Lung (tissue), 11 donors: ENCODE measurements at regions not wholly inside any gene's neighbourhood (a gene's known extent, or its start where the extent isn't known, plus 50 kb on each side); places are given as distances from the start of the nearest gene placed in this dataset.

ENCODE experiments used
- ATAC-seq: fragments of 200-7000 bp; cut with Tn5 transposase; one replicate; pipeline ENCODE4 v1.9.1; 2020; ENCODE audit warnings: moderate number of reproducible peaks; ENCODE audit not compliant: insufficient read depth, low FRiP score
- DNase-seq, 3 donors: peaks; one replicate each; pipeline ENCODE4 v3.0.0-alpha.2; 2013 to 2017
- H3K27ac ChIP-seq, 2 donors: one replicate each; pipeline ENCODE4 v1.5.1; 2013; ENCODE audit warnings: mild to moderate bottlenecking in 2 of 2, moderate library complexity in 2 of 2, control low read depth in 1 of 2, inconsistent platforms in 1 of 2, low read depth in 1 of 2, low read length in 1 of 2
- H3K27me3 ChIP-seq, 3 donors: one replicate each; pipeline ENCODE4 v1.5.1; 2013; ENCODE audit warnings: low read length in 2 of 3; ENCODE audit not compliant: control insufficient read depth in 3 of 3, insufficient read depth in 3 of 3
- H3K36me3 ChIP-seq, 4 donors: one replicate each; pipeline ENCODE4 v1.5.1; 2013; ENCODE audit warnings: low read length in 4 of 4, mild to moderate bottlenecking in 1 of 4, moderate library complexity in 1 of 4; ENCODE audit not compliant: control insufficient read depth in 4 of 4, insufficient read depth in 4 of 4
- H3K4me1 ChIP-seq, 5 donors: one replicate each; pipeline ENCODE4 v1.5.1; 2013; ENCODE audit warnings: low read length in 5 of 5, mild to moderate bottlenecking in 2 of 5, moderate library complexity in 1 of 5; ENCODE audit not compliant: control insufficient read depth in 5 of 5, insufficient read depth in 5 of 5
- H3K4me3 ChIP-seq: one replicate; pipeline ENCODE4 v1.5.1; 2013; ENCODE audit warnings: mild to moderate bottlenecking, control low read depth, moderate library complexity
- H3K9ac ChIP-seq, 2 donors: one replicate each; pipeline ENCODE4 v1.5.1; 2013; ENCODE audit warnings: low read length in 2 of 2, control low read depth in 1 of 2; ENCODE audit not compliant: insufficient read depth in 1 of 2
- H3K9me3 ChIP-seq, 4 donors: one replicate each; pipeline ENCODE4 v1.5.1; 2013; ENCODE audit warnings: low read length in 3 of 4, mild to moderate bottlenecking in 1 of 4, moderate library complexity in 1 of 4; ENCODE audit not compliant: control insufficient read depth in 4 of 4, insufficient read depth in 3 of 4
- WGBS, 2 donors: extraction: QIAGEN DNeasy Blood & Tissue Kit; methylation state at CpG; one replicate each; pipeline ENCODE4 v1.1.7; 2013; 5-methylcytosine and 5-hydroxymethylcytosine counted together
- TF ChIP-seq, protein P1 (sequence below): IDR thresholded peaks from 2 replicates; pipeline ENCODE4 v1.5.1; 2012; ENCODE audit warnings: mild to moderate bottlenecking; ENCODE audit errors: control extremely low read depth, extremely low read depth
- donor health status: control.
- donor health status: control.
- donor health status: Bipolar disorder and iron deficiency.
- donor health status: healthy.
- donor health status: DM: yes; HTN: yes; CAD: no.

DNA sequence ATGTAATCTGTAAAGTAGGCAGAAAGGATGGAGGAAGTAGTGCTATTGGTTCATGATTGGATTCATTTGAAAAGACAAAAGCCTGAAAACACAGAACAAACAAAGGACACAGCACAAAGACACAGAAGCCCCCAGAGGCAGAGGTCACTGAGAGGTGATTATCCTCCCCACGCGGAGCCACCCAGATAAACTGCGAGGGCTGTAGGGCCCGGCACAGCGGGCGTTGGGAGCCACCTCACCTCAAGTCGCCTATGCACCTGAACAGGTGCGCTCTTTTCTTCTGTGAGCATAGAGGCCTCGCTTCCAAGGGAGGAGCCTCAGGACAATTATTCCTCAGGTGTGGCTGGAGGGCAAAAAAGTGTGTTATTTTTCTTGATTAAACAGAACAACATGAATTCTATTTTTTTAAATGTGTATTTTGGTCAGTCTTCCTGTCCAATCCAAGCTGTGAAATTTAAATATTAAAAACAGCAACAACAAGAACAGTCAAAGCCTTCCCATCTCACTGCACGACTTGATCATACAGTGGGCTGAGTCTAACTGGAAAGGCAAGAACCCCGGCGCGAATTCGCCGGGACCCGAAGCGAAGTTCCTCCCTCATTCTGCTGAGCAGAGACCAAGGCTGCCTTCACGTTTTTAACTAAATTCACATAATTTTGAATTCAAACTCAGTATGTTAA is 205.3 kb downstream of the THBS2 start:
- WGBS, 2 donors, result 91 to 95% methylated on average over 18 of the region's 18 CpGs
- H3K4me1 ChIP-seq, result peaks cover 0 to 11% (median 0%) of the 10 kb centered on the region in 5 donors
- no peak overlapping the region for H3K4me3 ChIP-seq
- H3K9me3 ChIP-seq, result peaks cover 0 to 1% (median 0%) of the 10 kb centered on the region in 4 donors
- ATAC-seq (no peak), DNase-seq (no peak)
- H3K36me3 ChIP-seq, result no peaks in the 10 kb centered on the region
- TF ChIP-seq, protein P1, sequence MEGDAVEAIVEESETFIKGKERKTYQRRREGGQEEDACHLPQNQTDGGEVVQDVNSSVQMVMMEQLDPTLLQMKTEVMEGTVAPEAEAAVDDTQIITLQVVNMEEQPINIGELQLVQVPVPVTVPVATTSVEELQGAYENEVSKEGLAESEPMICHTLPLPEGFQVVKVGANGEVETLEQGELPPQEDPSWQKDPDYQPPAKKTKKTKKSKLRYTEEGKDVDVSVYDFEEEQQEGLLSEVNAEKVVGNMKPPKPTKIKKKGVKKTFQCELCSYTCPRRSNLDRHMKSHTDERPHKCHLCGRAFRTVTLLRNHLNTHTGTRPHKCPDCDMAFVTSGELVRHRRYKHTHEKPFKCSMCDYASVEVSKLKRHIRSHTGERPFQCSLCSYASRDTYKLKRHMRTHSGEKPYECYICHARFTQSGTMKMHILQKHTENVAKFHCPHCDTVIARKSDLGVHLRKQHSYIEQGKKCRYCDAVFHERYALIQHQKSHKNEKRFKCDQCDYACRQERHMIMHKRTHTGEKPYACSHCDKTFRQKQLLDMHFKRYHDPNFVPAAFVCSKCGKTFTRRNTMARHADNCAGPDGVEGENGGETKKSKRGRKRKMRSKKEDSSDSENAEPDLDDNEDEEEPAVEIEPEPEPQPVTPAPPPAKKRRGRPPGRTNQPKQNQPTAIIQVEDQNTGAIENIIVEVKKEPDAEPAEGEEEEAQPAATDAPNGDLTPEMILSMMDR, result no peak
- H3K9ac ChIP-seq, result no peak overlapping the region
- H3K27ac ChIP-seq, result no peak overlapping the region
- peaks cover 0 to 2% (median 0%) of the 10 kb centered on the region in 3 donors for H3K27me3 ChIP-seq

DNA sequence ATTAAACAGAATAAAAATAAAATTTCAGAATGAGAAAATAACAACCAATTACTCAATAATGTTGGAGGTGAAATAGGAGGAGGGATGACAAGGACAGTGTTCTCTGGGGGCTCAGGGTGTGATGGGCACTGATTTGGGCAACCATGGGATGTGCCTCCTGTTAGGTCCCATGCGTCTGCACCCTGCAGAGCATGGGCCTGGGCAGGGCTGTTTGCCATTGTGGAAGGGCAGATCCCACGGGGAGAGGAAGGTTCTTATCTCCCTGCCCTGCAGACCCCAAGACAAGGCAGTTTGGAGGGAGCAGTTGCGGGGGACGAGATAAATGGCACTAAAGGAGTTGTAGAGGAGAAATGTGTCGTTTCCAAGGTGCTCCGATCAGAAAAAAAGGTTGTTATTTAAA is 206.3 kb downstream of the THBS2 start:
- H3K4me3 ChIP-seq, result no peak overlapping the region
- H3K36me3 ChIP-seq, result no peaks in the 10 kb centered on the region
- H3K4me1 ChIP-seq, result peaks cover 0 to 11% (median 0%) of the 10 kb centered on the region in 5 donors
- 77 to 82% methylated on average over 6 of the region's 6 CpGs for WGBS, 2 donors
- DNase-seq, result no peak
- TF ChIP-seq, protein P1, result no peak
- H3K9me3 ChIP-seq, result peaks cover 0 to 1% (median 0%) of the 10 kb centered on the region in 4 donors
- no peak overlapping the region for H3K27ac ChIP-seq
- no peak overlapping the region for H3K9ac ChIP-seq
- peaks cover 0 to 2% (median 0%) of the 10 kb centered on the region in 3 donors for H3K27me3 ChIP-seq
- no peak for ATAC-seq

DNA sequence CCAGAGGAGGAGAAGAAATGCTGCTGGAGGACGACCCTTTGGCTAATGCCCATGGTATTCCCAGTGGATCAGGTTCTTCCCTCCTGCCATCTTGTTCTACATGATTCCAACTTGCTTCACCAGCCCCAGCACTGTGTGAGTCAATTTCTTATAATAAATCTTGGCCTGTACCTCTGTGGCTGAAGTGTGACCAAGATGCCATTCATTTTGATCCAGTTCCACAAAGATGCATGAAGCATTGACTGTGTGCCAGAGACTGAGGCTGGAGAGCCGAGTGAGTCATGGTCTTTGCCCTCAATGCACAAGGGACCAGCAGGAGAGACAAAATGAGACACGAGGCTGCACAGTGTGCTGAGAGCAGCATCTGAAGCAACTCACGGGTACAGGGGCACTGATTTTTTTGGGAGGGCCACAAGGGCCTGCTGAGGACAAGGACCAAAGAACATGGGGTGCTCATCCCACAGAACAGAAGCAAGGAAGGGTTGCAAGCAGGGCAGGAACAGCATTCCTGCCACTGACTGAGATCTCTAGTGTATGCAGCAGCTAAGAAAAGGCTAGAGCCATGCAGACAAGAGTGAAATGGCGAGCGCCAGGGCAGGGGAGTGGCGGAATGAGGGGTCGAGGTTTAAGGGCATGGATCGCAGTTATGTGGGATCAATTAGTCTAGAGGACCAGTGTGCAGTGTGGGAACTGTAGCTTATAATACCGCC is 207.0 kb downstream of the THBS2 start:
- Histone ChIP-seq H3K9ac (no peak overlapping the region), H3K9me3 (peaks cover 0 to 1% (median 0%) of the 10 kb centered on the region in 4 donors), H3K4me3 (no peak overlapping the region), H3K27me3 (peaks cover 0 to 2% (median 0%) of the 10 kb centered on the region in 3 donors), H3K27ac (no peak overlapping the region), H3K4me1 (peaks cover 0 to 11% (median 0%) of the 10 kb centered on the region in 5 donors), H3K36me3 (no peaks in the 10 kb centered on the region)
- TF ChIP-seq, protein P1, result no peak
- DNase-seq, result no peak
- ATAC-seq, result no peak
- WGBS, 2 donors, result 82 to 90% methylated on average over 10 of the region's 10 CpGs
